HG03354 (cell line): ENCODE measurements at regions not wholly inside any gene's neighbourhood (a gene's known extent, or its start where the extent isn't known, plus 50 kb on each side); places are given as distances from the start of the nearest gene placed in this dataset.
"Not testable (repeated sequence)": the region's sequence is repeated elsewhere in the genome, so short reads cannot be mapped to it uniquely, and the experiment has no call there.

Experiments
- ATAC-seq: cut with Tn5 transposase; IDR thresholded peaks from one replicate; pipeline ENCODE4 v1.9.1; 2021; ENCODE audit warnings: mild to moderate bottlenecking; ENCODE audit not compliant: unreplicated experiment, poor library complexity, severe bottlenecking

- no peak for ATAC-seq
Measured at GRCh38 chr12:13343375-13343774, 146.8 kb downstream of the EMP1 start.

- ATAC-seq: no peak
Measured at GRCh38 chr12:13342971-13343370, 146.4 kb downstream of the EMP1 start.

GRCh38 chr12:13340149-13340548 is 143.6 kb downstream of the EMP1 start:
- ATAC-seq: no peak

- ATAC-seq: no peak
Measured at GRCh38 chr12:13339538-13339937, 143.0 kb downstream of the EMP1 start.

DNA sequence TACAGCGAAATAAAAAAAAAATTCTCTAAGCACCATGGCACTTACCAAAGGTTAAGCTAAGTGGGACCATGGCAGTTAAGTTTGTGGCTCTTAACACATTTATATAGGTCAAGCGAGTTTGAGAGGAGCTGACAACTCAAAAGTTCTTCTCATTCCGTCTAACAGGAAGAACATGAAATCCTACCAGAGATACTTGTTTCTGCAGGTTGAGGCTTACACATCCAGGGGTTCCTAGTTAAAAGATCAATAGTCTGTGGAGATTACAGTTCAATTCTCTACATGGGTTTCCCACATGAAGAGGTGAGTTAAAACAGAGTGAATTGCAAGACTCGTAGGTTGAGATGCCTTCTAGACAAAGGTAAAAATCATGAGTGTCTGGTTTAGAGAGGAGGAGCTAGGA is 142.6 kb downstream of the EMP1 start:
- ATAC-seq: no peak

- ATAC-seq: no peak
Measured at GRCh38 chr12:13337791-13338190, 141.3 kb downstream of the EMP1 start.

DNA sequence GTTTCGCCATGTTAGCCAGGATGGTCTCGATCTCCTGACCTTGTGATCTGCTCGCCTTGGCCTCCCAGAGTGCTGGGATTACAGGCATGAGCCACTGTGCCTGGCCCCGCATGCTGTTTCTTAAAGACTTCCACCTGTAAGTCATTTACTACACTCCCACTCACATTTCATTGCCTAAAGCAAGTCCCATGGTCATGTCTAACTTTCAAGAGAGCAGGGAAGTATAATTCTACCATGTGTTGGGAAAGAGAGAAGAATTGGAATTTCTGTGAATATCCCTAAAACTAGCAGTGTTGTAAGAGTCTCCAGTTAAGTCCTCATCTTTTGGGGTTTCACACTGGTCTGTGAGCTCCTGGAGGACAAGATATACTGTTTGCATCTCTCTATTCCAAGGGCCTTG is 139.7 kb downstream of the EMP1 start:
- ATAC-seq: no peak

DNA sequence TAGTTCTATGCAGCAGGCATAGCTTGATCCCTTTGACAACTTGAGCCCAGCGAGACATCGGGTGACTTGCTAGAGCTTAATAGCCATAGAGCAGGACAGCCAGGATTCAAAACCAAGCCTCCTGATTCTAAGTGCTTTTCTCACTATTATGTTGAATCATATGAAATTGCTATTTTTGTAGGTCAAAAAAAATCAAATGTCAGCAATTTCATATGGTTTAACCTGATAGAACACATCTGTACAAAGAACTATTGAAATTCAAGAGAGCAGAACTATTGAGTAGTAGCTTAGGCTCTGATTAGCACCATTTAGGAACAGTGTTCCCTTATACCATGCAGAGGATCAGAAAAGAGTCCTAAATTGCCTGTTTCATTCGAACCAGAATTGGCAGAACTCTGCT is 132.0 kb downstream of the EMP1 start:
- ATAC-seq: no peak

DNA sequence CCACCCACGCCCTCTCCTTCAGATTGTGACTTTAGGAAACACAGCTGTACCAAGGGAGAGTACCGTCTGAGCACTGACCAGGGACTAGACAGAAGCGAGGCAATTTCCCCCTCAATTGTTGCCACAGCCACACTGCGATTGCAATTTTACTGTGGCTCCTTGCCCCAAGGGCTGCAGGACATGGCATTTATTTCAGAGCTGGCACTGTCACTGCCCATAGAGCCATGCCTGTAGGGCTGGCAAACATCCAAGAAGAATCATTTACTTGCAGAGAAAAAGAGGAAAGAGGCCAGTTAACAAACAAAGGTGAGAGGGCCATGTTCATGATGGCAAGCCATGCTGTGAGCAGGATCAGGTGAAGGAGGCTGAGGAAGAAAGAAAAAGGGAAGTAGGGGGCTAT is 129.6 kb downstream of the EMP1 start:
- no peak for ATAC-seq

DNA sequence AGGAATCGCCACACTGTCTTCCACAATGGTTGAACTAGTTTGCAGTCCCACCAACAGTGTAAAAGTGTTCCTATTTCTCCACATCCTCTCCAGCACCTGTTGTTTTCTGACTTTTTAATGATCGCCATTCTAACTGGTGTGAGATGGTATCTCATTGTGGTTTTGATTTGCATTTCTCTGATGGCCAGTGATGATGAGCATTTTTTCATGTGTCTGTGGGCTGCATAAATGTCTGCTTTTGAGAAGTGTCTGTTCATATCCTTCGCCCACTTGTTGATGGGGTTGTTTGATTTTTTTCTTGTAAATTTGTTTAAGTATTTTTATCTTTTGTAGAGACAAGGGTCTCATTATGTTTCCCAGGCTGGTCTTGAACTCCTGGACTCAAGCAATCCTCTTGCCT is 128.5 kb downstream of the EMP1 start:
- not testable (repeated sequence) for ATAC-seq

DNA sequence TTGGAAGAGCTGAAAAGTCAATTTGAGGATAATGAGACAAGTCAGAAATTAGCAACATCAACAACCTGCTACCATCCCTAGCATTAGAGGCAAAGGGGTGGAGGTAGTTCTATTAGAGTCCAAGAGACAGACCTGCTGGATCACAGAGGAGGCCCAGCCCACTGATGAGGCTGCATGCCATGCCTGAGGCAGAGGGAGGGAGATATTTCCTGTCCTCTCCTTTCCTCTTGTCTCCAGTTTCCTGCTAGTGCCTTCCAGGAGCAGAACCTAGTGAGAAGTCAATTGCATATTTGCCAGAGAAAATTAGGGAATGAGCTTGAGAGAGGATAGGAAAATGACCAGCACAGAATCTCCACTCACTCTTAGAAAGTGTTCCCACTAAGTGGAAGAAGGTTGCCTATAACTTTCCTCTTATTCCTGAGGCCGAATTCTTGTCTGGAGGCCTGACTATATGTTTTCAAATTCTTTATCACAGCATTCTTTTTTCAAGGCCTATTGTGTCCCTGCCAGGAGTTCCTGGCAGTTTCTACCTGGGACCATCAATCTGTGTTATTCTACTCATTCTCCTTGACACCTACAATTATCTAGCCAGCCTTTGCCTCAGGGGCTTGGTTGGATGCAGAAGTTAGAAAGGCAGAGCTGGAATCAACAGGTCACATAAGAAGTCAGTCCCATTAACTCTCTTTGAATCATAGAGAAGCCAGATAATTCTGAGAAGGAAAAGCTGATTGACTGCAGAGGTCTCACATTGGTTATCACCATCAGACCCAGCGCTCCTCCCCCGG is 121.9 kb downstream of the EMP1 start:
- no peak for ATAC-seq

DNA sequence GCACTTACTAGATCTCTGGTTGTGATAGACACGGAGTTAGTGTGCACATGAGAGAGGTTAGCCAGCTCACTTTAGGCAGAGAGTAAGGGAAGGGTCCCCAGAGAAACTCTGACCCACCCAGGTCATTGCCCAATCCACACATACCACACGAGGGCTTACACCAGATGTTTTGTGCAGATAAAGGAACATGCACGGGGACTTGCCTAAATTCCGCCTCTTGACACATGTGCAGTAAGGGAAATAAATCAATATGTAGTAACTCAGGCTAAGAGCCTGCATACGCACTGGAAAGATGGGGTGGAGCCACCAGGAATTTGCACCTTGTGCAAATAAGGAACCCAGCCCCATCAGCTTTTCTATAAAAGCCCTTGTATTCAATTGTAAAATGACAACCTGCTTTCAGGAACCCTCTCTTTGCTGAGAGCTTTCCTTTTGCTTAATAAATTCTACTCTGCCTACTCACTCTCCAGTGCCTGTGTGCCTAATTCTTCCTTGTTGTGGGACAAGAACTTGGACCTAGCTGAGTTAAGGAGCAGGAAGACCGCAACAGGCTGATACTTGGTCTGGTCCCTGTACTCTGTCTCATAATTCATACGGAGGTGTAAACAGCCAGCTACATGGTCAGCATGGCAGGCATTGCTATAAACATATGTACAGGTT is 120.2 kb downstream of the EMP1 start:
- ATAC-seq: no peak

- no peak for ATAC-seq
Measured at GRCh38 chr12:13313886-13314285, 117.4 kb downstream of the EMP1 start.

- ATAC-seq: no peak
Measured at GRCh38 chr12:13311551-13311950, 115.0 kb downstream of the EMP1 start.

DNA sequence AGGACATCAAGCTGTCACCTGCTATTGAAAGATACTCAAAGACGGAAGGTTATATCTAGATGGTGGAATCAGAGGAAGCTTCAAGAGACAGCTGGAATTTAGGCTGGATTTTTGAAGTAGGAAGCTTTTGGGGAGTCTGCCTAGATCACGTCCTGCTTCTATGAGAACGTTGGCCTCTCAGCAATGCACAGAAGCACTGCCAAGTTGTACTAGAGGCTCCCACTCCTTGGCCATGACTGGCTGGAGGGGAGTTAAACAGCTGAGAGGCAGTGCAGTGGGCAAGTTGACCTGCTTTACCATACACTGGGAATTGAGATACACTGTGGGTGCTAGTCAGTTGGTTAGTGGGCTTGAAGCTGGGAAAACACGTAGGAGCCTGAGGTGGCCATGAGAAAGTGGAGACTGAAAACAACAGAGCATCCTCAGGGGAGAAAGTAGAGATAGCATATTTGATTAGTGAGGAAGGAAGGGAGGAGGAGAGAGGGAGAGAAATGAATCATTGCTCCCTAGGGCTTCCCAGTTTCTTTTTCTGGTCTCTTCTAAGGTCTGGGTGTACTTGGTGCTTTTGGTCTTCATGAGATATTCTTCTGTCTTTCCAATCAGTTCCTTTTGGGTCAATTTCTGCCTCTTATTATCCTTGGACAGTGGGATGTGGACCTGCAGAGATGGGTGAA is 110.8 kb downstream of the EMP1 start:
- ATAC-seq: no peak

GRCh38 chr12:13304924-13305323 is 108.4 kb downstream of the EMP1 start:
- no peak for ATAC-seq

DNA sequence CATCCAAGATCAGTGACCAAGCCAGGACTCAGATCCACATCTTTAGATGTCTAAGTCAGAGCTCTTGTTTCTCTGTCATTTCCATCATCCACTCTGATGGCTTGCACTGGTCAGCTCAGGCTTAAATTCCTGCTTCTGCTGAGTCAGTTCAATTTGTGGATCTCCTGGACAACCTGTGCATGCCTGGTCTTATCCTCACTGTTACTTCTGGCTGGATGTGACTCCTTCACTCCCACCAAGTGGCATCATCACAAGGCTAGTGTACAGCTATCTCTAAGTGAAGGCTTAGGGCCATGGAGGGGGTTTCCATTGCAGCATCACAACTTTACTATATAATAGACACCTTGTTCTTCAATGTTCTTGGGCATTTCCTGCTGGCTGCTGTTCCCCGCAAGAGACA is 102.9 kb downstream of the EMP1 start:
- no peak for ATAC-seq

- ATAC-seq: no peak
Measured at GRCh38 chr12:13293096-13293495, 96.6 kb downstream of the EMP1 start.

GRCh38 chr12:13289653-13290289 is 93.2 kb downstream of the EMP1 start:
- no peak for ATAC-seq

DNA sequence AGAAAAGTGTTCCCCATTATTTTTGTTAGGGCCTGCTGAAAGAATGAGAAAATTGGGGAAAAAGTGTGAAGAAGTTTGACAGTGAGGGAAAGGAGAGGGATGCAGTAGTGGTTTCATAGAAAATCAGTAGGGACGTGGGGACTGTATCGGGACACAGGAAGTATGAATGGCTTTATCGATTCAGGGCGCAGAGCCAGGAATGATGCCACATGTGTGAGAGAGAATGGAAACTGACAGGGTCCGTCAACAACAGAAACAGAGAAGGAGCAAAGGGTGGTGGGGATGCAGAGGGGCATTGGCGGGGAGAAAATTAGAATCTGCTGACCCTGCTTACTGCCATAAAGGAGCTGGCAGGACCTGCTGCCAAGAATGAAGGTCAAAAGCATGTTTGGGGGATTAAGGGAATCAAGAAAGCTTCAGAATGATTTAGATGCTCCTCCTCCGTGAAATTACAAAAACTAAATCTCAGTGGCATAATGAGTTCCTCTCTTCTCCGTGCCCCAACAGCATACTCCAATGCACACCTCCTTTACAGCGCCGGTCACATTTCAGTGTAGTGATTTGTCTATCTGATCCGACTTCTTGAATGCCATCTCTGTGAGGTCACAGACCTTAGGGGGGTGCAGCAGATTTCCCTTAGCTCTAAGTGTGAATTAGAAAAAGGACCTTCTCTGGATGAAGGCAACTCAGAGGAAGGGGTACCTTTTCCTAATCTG is 92.6 kb downstream of the EMP1 start:
- no peak for ATAC-seq
